NB4 (cell line): ENCODE measurements at regions not wholly inside any gene's neighbourhood (a gene's known extent, or its start where the extent isn't known, plus 50 kb on each side); places are given as distances from the start of the nearest gene placed in this dataset.

Experiments used
- MYC ChIP-seq: IDR thresholded peaks from 2 replicates; pipeline ENCODE4 v1.6.1; 2011; ENCODE audit warnings: low read depth, low read length
- POLR2A ChIP-seq: IDR thresholded peaks from 2 replicates; pipeline ENCODE4 v1.6.1; 2011; ENCODE audit warnings: mild to moderate bottlenecking; ENCODE audit not compliant: insufficient read length; ENCODE audit errors: extremely low read depth
- TF ChIP-seq, protein P1 (sequence below): IDR thresholded peaks from 2 replicates; pipeline ENCODE4 v1.6.1; 2011; ENCODE audit warnings: low read depth, low read length
- TF ChIP-seq, protein P2 (sequence below): IDR thresholded peaks from one replicate; pipeline ENCODE4 v1.5.1; 2012; ENCODE audit warnings: low read depth, low read length

DNA sequence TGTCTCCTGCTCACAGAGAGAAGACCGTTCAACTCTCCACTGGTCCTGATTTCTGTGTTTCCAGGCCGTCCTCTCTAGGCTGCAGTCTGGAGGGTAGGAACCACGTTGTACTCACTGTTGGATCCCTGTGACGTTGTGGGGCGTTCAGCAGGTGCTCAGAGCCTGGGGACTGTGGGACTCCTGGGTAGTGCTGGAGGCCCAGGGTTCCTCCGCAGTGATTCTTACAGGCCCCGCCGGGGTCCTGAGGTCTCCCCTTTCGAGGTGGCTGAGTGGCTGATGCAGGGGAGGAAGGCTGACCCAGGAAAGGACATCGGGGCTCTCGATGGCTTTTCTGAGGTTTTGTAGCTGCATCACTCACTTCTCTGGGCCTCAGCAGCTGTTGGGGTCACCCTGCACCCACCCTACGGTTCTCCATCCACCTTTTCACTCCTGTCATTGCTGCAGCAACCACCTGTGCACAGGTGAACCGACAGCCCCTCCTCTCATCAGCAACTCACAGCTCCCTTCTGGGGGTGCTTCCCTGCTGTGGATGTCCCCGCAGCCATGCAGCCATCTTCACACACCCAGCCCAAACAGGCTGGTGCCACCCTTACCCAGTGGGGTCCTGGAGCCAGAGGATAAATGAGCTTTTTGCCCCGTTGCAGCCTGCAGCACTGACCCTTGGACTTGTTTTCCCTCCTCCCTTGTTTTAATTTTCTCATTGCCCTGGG is 169.6 kb upstream of the HDAC4 start:
- TF ChIP-seq, protein P1, sequence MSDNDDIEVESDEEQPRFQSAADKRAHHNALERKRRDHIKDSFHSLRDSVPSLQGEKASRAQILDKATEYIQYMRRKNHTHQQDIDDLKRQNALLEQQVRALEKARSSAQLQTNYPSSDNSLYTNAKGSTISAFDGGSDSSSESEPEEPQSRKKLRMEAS = no peak
- TF ChIP-seq, protein P2, sequence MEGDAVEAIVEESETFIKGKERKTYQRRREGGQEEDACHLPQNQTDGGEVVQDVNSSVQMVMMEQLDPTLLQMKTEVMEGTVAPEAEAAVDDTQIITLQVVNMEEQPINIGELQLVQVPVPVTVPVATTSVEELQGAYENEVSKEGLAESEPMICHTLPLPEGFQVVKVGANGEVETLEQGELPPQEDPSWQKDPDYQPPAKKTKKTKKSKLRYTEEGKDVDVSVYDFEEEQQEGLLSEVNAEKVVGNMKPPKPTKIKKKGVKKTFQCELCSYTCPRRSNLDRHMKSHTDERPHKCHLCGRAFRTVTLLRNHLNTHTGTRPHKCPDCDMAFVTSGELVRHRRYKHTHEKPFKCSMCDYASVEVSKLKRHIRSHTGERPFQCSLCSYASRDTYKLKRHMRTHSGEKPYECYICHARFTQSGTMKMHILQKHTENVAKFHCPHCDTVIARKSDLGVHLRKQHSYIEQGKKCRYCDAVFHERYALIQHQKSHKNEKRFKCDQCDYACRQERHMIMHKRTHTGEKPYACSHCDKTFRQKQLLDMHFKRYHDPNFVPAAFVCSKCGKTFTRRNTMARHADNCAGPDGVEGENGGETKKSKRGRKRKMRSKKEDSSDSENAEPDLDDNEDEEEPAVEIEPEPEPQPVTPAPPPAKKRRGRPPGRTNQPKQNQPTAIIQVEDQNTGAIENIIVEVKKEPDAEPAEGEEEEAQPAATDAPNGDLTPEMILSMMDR = no peak
- TF ChIP-seq POLR2A (no peak), MYC (no peak)
